Suprapubic skin (tissue), 3 donors: ENCODE measurements at regions not wholly inside any gene's neighbourhood (a gene's known extent, or its start where the extent isn't known, plus 50 kb on each side); places are given as distances from the start of the nearest gene placed in this dataset.

Source experiments
- EP300 ChIP-seq: sonication (generic); formaldehyde crosslinking; IDR thresholded peaks from one replicate; pipeline ENCODE4 v1.6.1; 2017; ENCODE audit warnings: antibody characterized with exemption
- TF ChIP-seq, protein P1 (sequence below), 2 donors: fragments of 200-600 bp in 1 of 2; fragments of 450-650 bp in 1 of 2; sonication (generic) in 1 of 2; IDR thresholded peaks; one replicate each; pipeline ENCODE4 v1.5.1; 2016 to 2019; ENCODE audit warnings: antibody characterized with exemption in 2 of 2, mild to moderate bottlenecking in 1 of 2, moderate library complexity in 1 of 2

- TF ChIP-seq, protein P1, sequence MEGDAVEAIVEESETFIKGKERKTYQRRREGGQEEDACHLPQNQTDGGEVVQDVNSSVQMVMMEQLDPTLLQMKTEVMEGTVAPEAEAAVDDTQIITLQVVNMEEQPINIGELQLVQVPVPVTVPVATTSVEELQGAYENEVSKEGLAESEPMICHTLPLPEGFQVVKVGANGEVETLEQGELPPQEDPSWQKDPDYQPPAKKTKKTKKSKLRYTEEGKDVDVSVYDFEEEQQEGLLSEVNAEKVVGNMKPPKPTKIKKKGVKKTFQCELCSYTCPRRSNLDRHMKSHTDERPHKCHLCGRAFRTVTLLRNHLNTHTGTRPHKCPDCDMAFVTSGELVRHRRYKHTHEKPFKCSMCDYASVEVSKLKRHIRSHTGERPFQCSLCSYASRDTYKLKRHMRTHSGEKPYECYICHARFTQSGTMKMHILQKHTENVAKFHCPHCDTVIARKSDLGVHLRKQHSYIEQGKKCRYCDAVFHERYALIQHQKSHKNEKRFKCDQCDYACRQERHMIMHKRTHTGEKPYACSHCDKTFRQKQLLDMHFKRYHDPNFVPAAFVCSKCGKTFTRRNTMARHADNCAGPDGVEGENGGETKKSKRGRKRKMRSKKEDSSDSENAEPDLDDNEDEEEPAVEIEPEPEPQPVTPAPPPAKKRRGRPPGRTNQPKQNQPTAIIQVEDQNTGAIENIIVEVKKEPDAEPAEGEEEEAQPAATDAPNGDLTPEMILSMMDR (IDR thresholded peaks at IDR 0.05), result no peak
- no peak for TF ChIP-seq EP300
Observed at GRCh38 chr10:121309164-121309563, 289.1 kb downstream of the FGFR2 start.
